Esophagus muscularis mucosa (tissue), 4 donors: ENCODE measurements at regions not wholly inside any gene's neighbourhood (a gene's known extent, or its start where the extent isn't known, plus 50 kb on each side); places are given as distances from the start of the nearest gene placed in this dataset.

Experiments
- EP300 ChIP-seq: sonication (generic); formaldehyde crosslinking; IDR thresholded peaks from one replicate; pipeline ENCODE4 v1.6.1; 2017; ENCODE audit warnings: antibody characterized with exemption
- POLR2A ChIP-seq: fragments of 450-650 bp; IDR thresholded peaks from one replicate; pipeline ENCODE4 v1.6.1; 2017; ENCODE audit warnings: antibody characterized with exemption, moderate library complexity, mild to moderate bottlenecking, low read depth
- TF ChIP-seq, protein P1 (sequence below), 3 experiments: fragments of 200-600 bp in 2 of 3; fragments of 450-650 bp in 1 of 3; sonication (generic) in 2 of 3; IDR thresholded peaks; one replicate each; pipeline ENCODE4 v1.5.1; 2017 to 2019; ENCODE audit warnings: antibody characterized with exemption in 3 of 3, mild to moderate bottlenecking in 2 of 3, moderate library complexity in 1 of 3

DNA sequence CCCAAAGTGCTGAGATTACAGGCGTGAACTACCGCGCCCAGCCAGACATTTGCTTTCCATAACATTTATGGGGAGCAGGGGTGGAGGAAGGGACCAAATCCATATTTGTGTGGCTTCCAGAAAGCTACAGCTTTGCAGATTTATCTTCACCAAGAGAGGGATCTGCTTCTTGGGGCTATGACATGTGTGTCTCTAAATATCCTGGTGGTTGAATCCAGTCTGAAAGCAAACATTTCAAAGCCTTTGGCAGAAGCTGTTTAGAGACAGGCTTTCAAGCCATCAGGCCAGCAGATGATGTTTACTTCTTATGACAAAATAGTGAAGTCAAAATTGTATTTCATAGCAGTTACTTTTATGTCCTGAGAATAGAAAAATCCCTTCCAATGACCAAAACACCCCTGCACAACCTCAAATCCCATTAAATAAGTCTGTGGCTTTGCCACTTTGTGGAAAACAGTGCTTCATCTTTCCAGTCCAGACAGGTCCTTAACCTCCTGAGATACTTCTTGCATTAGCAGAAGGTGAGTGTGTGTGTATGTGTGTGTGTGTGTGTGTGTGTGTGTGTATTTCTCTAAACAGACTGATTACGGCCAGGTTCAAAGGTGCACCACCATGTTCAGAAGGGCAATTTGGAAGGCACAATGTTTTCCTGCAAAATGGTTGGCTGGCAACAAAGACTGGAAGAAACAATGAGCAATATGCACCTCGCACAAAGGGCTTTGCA, 191.4 kb upstream of the LRIG1 start:
- TF ChIP-seq, protein P1, sequence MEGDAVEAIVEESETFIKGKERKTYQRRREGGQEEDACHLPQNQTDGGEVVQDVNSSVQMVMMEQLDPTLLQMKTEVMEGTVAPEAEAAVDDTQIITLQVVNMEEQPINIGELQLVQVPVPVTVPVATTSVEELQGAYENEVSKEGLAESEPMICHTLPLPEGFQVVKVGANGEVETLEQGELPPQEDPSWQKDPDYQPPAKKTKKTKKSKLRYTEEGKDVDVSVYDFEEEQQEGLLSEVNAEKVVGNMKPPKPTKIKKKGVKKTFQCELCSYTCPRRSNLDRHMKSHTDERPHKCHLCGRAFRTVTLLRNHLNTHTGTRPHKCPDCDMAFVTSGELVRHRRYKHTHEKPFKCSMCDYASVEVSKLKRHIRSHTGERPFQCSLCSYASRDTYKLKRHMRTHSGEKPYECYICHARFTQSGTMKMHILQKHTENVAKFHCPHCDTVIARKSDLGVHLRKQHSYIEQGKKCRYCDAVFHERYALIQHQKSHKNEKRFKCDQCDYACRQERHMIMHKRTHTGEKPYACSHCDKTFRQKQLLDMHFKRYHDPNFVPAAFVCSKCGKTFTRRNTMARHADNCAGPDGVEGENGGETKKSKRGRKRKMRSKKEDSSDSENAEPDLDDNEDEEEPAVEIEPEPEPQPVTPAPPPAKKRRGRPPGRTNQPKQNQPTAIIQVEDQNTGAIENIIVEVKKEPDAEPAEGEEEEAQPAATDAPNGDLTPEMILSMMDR (IDR thresholded peaks at IDR 0.05), result no peak
- TF ChIP-seq POLR2A, result no peak
- TF ChIP-seq EP300, result no peak
